IPS-20b (cell line): ENCODE measurements at regions not wholly inside any gene's neighbourhood (a gene's known extent, or its start where the extent isn't known, plus 50 kb on each side); places are given as distances from the start of the nearest gene placed in this dataset.

Experiments used
- H3K27ac ChIP-seq: one replicate; pipeline ENCODE4 v1.5.1; 2013; ENCODE audit warnings: low read length
- H3K27me3 ChIP-seq: 2 replicates; pipeline ENCODE4 v1.6.1; 2013; ENCODE audit warnings: mild to moderate bottlenecking, low read length, inconsistent platforms; ENCODE audit not compliant: insufficient read depth
- H3K36me3 ChIP-seq: 2 replicates; pipeline ENCODE4 v1.6.1; 2013; ENCODE audit warnings: low read depth, mild to moderate bottlenecking, inconsistent platforms, low read length, moderate library complexity; ENCODE audit not compliant: insufficient read depth
- H3K4me1 ChIP-seq: 2 replicates; pipeline ENCODE4 v1.6.1; 2013; ENCODE audit warnings: mild to moderate bottlenecking, control low read depth, inconsistent platforms, low read length, moderate library complexity; ENCODE audit not compliant: insufficient read depth
- H3K4me3 ChIP-seq: 2 replicates; pipeline ENCODE4 v1.5.1; 2013; ENCODE audit warnings: mild to moderate bottlenecking, low read length, inconsistent platforms
- H3K9ac ChIP-seq: 2 replicates; pipeline ENCODE4 v1.6.1; 2013; ENCODE audit warnings: low read depth, mild to moderate bottlenecking, inconsistent platforms, low read length, moderate library complexity
- H3K9me3 ChIP-seq: 2 replicates; pipeline ENCODE4 v1.6.1; 2013; ENCODE audit warnings: mild to moderate bottlenecking, low read depth, low read length, inconsistent platforms; ENCODE audit not compliant: insufficient read depth

DNA sequence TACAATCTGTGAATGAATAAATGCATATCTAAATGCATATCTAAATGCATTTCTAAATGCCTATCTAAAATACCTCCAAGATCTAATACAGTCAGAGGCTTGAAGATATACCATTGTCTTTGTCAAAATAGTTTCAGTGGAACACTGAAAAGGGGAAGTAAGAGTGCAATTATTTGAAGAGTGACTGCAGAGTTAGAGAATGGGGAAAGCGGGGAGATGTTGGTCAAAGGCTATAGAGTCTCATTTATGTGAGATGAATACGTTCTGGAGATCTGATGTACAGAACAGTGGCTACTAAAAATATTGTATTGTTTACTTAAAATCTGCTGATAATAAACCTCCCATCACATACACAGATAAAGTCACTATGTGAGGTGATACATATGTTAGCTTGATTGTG lies 1126.2 kb upstream of the CDH9 start:
- Histone ChIP-seq H3K4me1 (no peaks in the 10 kb centered on the region), H3K27me3 (no peaks in the 10 kb centered on the region), H3K9ac (no peak overlapping the region), H3K9me3 (no peaks in the 10 kb centered on the region), H3K27ac (no peak overlapping the region), H3K36me3 (no peaks in the 10 kb centered on the region), H3K4me3 (no peak overlapping the region)

DNA sequence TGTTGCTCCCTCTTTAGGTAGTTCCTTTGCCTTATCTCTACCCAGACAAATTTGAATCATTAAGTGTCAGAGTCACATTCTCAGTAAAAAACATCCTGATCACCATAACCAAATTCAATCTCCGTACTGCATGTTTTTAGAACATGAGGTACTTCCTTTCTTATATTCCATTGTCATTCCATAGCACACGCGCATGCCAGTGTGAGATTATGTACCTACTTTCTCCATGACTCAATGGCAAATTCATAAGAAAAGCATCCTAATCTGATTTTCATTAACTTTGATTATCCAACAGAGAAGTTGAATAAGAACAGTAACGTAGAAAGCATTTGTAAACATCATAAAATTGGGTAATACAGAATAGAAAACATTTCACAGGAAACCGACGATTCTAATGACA lies 1118.6 kb upstream of the CDH9 start:
- Histone ChIP-seq H3K36me3 (no peaks in the 10 kb centered on the region), H3K9me3 (no peaks in the 10 kb centered on the region), H3K27me3 (no peaks in the 10 kb centered on the region), H3K4me3 (no peak overlapping the region), H3K27ac (no peak overlapping the region), H3K4me1 (0 out of 2 replicates have a peak, but pooled peaks cover 4% of the 10 kb centered on the region), H3K9ac (no peak overlapping the region)

DNA sequence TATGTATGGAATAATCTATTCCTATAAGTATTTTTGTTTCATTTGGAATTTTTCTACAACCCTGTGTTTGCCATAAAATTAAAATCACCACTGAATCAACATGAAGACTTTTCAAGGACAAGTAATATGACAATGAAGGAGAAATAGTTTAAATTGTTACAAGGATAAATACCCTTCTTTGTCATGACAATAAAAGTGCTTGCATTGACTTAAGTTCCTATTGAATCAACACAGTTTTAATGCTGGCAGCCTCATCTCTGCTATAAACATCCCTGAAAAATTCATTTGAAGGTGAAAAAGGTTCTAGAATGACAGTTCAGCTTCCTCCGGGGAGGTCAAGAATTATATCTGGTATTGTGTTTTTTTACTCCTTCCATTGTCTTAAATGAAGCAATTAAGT lies 1105.1 kb upstream of the CDH9 start:
- H3K9ac ChIP-seq, result no peak overlapping the region
- no peak overlapping the region for H3K27ac ChIP-seq
- H3K27me3 ChIP-seq, result no peaks in the 10 kb centered on the region
- no peaks in the 10 kb centered on the region for H3K9me3 ChIP-seq
- H3K36me3 ChIP-seq, result no peaks in the 10 kb centered on the region
- no peak overlapping the region for H3K4me3 ChIP-seq
- H3K4me1 ChIP-seq, result peaks cover 5% of the 10 kb centered on the region; the same call in 1 of the 2 replicates

DNA sequence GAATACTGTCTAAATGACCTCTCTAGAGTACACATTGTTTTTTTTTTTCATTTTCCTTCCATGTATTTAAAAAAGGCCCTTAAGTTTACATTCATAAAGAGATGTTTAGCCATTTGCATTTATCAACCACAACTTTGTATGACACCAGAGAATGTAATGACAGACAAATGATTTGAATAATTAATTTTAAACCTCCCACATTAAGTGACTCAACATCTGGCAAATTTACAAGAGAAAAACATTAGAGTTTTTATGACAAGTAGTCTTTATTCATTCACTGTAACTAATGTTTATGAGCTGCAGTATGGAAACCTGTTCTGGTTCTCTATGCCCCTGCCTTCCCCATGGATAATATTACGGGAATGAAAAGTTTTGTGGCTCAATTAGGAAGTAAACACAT lies 1093.8 kb upstream of the CDH9 start:
- H3K9ac ChIP-seq, result no peak overlapping the region
- H3K4me1 ChIP-seq, result no peaks in the 10 kb centered on the region
- H3K27me3 ChIP-seq, result no peaks in the 10 kb centered on the region
- no peak overlapping the region for H3K4me3 ChIP-seq
- no peaks in the 10 kb centered on the region for H3K9me3 ChIP-seq
- H3K27ac ChIP-seq, result no peak overlapping the region
- H3K36me3 ChIP-seq, result no peaks in the 10 kb centered on the region

DNA sequence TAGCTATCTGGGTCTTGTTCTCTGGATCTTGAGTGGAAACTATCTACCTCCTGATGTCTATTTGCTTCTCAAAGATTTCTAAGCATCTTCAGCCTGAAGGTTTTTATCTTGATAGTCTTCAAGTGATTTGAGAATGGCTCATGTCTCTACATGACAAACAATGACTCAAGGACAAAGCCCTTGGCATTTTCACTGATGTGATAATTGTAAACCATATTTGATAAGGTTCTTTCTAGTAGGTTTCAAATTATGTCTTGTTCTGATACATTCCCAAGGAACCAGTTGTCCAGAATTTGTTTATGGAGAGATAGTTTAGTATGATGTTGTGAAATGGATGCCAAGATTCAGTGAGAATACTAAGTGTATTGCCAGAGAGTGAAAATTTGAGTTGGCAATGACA lies 1079.3 kb upstream of the CDH9 start:
- Histone ChIP-seq H3K36me3 (no peaks in the 10 kb centered on the region), H3K4me3 (no peak overlapping the region), H3K27ac (no peak overlapping the region), H3K9me3 (no peaks in the 10 kb centered on the region), H3K9ac (no peak overlapping the region), H3K27me3 (no peaks in the 10 kb centered on the region), H3K4me1 (no peaks in the 10 kb centered on the region)

DNA sequence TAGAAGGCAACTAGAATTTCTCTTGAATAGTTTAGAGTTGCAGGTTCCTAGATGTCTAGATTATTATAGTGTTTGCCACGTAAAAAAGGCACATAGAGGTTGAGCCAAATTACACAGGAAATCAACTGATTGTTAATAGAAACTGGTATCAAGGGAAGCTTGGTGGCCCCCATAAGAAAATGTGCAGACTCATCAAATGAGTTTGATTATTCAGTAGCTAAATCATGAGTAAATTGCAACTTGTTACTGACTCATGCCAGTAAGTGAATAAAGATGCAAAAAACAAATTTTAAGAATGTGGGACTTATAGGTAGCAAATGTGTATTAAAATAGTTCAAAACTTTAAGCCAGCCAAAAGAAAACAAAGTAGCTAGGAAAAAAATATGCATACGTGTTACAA lies 1078.9 kb upstream of the CDH9 start:
- no peak overlapping the region for H3K4me3 ChIP-seq
- H3K27ac ChIP-seq, result no peak overlapping the region
- no peaks in the 10 kb centered on the region for H3K9me3 ChIP-seq
- H3K9ac ChIP-seq, result no peak overlapping the region
- no peaks in the 10 kb centered on the region for H3K4me1 ChIP-seq
- H3K27me3 ChIP-seq, result no peaks in the 10 kb centered on the region
- no peaks in the 10 kb centered on the region for H3K36me3 ChIP-seq

DNA sequence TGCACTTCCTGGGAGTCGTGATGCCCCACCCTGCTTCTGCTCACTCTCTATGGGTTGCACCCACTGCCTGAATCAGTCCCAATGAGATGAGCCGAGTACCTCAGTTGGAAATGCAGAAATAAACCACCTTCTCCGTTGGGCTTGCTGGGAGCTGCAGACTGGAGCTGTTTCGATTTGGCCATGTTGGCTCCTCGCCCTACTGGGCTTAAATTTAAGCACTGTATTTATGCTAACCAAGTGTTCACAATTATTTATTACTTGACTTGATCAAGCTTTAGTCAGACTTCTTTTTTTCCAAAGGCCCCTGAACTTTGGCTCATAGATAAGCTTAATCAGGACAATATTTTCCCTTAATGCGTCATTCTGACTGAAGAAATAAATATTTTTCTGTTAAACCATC lies 1072.4 kb upstream of the CDH9 start:
- no peaks in the 10 kb centered on the region for H3K27me3 ChIP-seq
- H3K36me3 ChIP-seq, result no peaks in the 10 kb centered on the region
- H3K4me3 ChIP-seq, result no peak overlapping the region
- no peaks in the 10 kb centered on the region for H3K9me3 ChIP-seq
- no peak overlapping the region for H3K27ac ChIP-seq
- no peaks in the 10 kb centered on the region for H3K4me1 ChIP-seq
- no peak overlapping the region for H3K9ac ChIP-seq

DNA sequence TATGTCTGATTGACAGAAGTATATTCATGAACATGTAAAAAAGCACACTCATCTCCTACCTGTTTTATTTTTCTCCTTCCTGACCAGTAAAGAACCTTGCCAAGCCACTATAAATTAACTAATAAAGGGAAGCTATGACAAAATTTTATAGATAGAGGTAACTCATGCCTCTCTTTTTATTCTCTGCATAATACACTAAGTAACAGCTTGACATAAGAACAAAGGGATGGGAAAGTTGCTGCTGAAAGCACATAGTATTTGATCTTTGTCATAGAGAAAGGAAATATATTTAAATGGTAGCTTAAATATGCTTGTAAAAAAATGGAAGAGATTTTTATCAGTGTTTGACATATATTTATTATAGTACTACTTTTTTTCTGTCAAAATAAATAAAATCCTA lies 1065.7 kb upstream of the CDH9 start:
- H3K9ac ChIP-seq, result no peak overlapping the region
- no peaks in the 10 kb centered on the region for H3K27me3 ChIP-seq
- H3K4me3 ChIP-seq, result no peak overlapping the region
- no peaks in the 10 kb centered on the region for H3K4me1 ChIP-seq
- H3K27ac ChIP-seq, result no peak overlapping the region
- no peaks in the 10 kb centered on the region for H3K36me3 ChIP-seq
- no peaks in the 10 kb centered on the region for H3K9me3 ChIP-seq

DNA sequence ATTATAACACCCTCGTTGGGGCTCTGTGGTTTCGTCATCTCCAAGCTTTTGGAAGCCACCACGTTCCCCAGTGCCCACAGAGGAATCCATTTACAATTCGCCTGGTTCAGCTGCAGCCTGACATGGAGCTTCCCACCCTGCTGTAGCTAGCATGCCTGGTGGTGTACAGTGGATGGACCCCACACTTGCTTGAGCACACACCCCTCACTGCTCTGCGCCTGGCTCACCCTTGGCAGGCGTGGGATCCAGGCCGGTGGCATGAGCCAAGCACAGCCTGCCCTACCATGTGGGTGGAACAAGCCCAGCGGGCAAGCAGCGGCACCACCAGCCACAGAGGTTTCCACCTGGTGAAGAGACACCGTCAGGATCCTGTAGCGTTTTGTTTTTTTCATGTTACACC lies 1045.7 kb upstream of the CDH9 start:
- Histone ChIP-seq H3K36me3 (no peaks in the 10 kb centered on the region), H3K27me3 (no peaks in the 10 kb centered on the region), H3K9ac (no peak overlapping the region), H3K9me3 (peaks cover 3% of the 10 kb centered on the region), H3K27ac (no peak overlapping the region), H3K4me1 (no peaks in the 10 kb centered on the region), H3K4me3 (no peak overlapping the region)

DNA sequence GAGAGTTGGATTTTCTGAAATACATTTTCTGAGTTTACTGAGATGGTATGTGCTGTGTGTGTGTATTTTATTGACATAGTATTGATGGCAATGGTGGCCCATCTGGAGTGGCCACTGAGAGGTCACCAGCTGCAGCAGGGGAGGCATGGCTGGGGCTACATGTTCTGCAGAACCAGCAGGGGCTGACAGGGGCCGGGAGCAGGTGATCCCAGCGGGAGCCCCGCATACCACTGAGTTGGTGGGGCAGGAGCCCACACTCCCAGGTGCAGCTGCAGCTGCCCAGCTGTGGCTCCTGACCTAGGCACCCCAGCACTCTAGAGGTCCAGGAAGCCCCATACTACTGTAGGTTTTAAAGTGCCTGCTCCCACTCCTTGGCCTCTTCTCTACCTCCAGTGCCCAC lies 1044.2 kb upstream of the CDH9 start:
- no peaks in the 10 kb centered on the region for H3K27me3 ChIP-seq
- no peaks in the 10 kb centered on the region for H3K4me1 ChIP-seq
- H3K9me3 ChIP-seq, result peaks cover 3% of the 10 kb centered on the region
- H3K9ac ChIP-seq, result no peak overlapping the region
- no peak overlapping the region for H3K27ac ChIP-seq
- no peaks in the 10 kb centered on the region for H3K36me3 ChIP-seq
- H3K4me3 ChIP-seq, result no peak overlapping the region

DNA sequence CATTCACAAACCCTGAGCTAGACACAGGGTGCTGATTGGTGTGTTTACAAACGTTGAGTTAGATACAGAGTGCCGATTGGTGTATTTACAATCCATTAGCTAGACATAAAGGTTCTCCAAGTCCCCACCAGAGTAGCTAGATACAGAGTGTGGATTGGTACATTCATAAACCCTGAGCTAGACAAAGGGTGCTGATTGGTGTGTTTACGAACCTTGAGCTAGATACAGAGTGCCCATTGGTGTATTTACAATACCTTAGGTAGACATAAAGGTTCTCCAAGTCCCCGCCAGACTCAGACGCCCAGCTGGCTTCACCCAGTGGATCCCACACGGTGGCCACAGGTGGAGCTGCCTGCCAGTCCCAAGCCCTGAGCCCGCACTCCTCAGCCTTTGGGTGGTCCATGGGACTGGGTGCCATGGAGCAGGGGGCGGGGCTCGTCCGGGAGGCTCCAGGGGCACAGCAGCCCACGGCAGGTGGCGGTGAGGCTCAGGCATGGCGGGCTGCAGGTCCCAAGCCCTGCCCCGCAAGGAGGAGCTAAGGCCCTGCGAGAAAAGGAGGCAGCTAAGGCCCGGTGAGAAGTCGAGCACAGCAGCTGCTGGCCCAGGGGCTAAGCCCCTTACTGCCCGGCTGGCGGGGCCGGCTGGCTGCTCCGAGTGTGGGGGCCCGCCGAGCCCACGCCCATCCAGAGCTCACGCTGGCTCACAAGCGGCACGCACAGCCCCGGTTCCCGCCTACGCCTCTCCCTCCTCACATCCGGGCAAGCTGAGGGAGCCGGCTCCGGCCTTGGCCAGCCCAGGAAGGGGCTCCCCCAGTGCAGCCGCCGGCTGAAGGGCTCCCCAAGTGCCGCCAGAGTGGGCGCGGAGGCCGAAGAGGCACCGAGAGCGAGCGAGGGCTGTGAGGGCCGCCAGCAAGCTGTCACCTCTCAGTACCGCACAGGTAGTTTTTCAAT lies 1039.2 kb upstream of the CDH9 start:
- H3K36me3 ChIP-seq, result no peaks in the 10 kb centered on the region
- H3K27me3 ChIP-seq, result no peaks in the 10 kb centered on the region
- H3K4me3 ChIP-seq, result no peak overlapping the region
- no peak overlapping the region for H3K9ac ChIP-seq
- H3K9me3 ChIP-seq, result no peaks in the 10 kb centered on the region
- H3K27ac ChIP-seq, result no peak overlapping the region
- no peaks in the 10 kb centered on the region for H3K4me1 ChIP-seq

DNA sequence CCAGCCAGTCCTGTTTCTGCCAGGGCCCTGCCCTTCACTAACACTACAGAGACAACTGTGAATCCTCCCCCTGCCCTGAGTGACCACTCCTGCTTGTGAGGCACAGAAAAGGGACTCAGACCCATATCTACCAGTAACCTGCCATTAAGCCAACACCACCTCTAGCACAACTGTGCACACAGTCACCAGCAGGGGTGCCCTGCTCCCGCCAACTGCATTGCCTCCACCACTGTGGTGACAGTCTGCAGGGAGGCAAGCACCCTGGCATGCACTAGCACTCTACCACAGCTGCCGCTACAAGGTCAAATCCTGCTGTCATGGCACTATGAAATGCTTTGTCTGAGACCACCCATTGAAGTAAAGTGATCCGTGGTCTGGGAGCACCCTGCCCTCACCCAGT lies 1028.5 kb upstream of the CDH9 start:
- no peak overlapping the region for H3K27ac ChIP-seq
- H3K9ac ChIP-seq, result no peak overlapping the region
- H3K4me1 ChIP-seq, result no peaks in the 10 kb centered on the region
- H3K4me3 ChIP-seq, result no peak overlapping the region
- H3K9me3 ChIP-seq, result no peaks in the 10 kb centered on the region
- no peaks in the 10 kb centered on the region for H3K36me3 ChIP-seq
- H3K27me3 ChIP-seq, result no peaks in the 10 kb centered on the region
